GM18508 (cell line): ENCODE measurements at regions not wholly inside any gene's neighbourhood (a gene's known extent, or its start where the extent isn't known, plus 50 kb on each side); places are given as distances from the start of the nearest gene placed in this dataset.

Experiments
- ATAC-seq: cut with Tn5 transposase; IDR thresholded peaks from one replicate; pipeline ENCODE4 v1.9.1; 2021; ENCODE audit warnings: moderate number of reproducible peaks; ENCODE audit not compliant: insufficient read depth, unreplicated experiment

DNA sequence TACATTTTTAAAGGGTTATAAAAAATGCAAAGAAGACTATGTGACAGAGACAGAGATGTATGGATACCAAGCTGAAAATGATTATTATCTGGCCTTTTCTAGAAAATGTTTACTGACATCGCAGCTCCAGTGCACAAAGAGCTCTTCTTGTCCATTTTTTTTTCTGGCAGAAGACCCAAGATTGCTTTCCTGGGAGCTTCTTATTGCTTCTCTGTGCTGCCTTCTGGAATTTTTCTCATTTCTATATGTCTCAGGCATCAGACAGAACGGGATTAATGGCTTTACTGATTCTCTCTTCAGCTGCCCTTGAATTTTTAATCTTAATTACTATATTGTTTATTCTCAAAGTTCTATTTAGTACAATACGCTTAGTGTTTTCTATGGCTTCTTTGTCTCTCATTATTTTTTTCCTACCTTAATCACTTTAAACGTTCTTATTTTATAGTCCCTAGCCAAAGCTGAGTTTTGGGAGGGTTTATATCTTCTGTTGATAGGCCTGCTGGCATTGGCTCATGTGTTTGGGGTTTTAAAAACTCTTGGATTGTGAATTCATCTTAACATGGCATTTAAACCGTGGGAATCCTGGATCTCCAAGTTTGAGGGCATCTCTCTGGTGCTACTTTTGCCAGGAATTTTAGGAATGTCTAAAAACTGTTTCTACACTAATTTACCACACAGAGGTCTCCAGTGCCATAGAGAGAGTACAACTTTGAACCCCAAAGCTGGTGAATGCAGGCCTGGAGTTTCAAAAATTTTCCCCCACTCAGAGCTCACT, 138.9 kb upstream of the LNX1 start:
- ATAC-seq: no peak

DNA sequence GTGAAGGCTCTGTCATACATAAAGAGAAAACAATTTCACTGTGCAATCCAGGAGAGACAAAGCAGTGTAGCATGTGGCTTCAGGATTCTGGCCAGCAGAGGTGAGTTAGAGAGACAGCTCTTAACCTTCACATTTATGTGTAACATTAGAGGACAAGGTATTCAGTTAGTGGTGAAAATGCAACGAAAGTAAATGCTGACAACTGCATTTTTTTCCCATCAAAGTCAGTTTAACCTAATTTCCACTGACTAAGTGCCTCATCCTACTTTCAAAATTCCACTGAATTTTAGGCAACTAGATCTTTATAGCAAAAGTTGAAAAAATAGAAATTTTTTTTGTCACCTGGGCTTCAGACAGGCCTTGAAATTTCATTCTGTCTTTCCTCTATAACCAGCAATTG, 130.8 kb upstream of the LNX1 start:
- ATAC-seq: no peak

DNA sequence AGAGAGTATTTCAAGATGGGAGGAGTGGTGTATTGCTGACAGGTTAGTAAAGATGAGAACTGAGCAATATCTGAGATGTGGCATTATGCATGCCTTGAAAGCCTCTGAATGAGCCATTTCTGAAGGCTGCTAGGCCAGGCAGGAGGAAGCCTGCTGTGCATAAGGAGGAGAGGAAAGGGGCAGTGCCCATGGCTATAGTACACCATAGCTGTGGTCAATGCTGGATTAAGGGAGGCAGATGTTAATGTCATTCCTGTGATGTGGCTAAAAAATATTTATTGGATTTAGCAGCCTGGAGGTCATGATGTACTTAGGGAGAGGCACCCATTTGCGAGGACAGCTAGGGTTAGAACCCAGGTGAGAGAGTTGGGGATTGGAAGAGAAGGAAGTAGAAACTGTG, 130.0 kb upstream of the LNX1 start:
- no peak for ATAC-seq

DNA sequence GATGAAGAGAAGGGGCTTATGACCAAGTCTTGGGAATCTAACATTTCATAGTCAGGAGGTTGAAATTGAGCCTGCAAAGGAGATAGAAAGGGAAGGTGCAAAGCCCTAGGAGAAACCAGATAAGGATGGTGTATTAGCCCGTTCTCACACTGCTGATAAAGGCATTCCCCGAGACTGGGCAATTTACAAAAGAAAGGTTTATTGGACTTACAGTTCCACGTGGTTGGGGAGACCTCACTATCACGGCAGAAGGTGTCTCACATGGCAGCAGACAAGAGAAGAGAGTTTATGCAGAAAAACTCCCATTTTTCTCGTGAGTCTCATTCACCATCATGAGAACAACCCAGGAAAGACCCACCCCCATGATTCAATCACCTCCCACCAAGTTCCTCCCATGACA, 129.5 kb upstream of the LNX1 start:
- ATAC-seq: no peak

DNA sequence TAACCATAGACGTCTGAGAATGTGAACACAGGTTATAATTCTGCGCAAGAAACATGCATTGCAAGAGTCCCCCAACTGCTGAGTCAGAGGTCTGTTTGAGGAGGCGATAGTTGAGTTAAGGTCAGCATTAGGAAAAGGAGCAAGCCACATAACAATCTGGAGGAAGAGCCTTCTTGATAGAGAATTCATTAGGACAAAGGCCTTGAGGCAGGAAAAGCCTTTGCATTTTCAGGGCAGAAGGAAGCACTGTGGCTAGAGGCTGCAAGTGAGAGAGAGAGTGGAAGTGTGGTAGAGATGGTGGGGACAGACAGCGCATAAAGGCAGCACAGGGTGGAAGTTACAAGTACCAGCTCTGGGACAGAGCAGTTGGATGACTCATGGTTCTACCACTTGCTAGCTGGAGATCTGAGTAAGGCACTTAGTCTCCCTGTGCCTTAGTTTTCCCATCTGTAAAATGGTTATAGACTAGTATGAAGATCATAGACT, 125.8 kb upstream of the LNX1 start:
- no peak for ATAC-seq

DNA sequence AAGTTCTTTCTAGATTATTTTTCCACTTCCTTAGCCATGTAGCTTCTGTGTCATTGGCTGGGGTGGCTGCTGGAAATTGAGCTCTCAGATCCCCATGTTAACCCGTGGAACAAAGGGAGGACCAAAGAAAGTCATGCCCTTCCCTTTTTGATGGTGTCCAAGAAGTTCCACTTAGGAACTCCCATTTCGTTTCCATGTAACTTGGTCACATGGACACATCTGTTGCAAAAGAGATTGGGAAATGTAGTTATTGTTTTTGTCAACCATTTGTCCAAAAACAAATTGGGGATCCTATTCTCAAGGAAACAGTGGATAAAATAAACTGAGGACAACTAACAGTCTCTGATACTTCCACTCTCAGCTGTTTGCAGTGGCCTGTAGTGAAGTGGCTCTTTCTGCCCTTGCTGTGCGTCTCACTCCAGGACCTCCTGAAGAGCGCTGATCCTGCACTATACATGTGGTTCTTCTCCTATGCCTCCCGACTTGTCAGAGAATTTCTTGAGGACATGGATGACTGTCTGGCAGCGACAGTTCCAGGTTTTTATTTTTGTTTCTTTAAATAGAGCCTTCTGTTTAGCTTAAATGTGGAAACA, 125.3 kb upstream of the LNX1 start:
- no peak for ATAC-seq

DNA sequence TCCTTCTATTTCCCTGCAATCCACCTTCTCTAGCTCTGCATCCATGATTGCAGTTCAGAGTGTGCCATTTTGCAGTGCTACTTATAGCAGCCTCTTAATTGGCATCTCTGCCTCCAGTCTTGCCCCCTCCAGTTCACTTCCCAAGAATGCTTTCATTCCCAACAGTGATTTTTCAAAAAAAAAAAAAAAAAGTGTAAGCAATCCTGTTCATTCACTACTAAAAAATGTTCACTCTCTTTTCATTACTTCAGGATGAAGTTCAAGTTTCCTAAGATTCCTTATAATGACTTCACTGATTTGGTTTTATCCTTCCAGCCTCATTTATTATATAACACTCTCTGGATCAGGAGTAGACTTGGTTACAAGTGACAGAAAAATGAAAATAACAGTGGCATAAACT, 124.7 kb upstream of the LNX1 start:
- ATAC-seq: no peak

DNA sequence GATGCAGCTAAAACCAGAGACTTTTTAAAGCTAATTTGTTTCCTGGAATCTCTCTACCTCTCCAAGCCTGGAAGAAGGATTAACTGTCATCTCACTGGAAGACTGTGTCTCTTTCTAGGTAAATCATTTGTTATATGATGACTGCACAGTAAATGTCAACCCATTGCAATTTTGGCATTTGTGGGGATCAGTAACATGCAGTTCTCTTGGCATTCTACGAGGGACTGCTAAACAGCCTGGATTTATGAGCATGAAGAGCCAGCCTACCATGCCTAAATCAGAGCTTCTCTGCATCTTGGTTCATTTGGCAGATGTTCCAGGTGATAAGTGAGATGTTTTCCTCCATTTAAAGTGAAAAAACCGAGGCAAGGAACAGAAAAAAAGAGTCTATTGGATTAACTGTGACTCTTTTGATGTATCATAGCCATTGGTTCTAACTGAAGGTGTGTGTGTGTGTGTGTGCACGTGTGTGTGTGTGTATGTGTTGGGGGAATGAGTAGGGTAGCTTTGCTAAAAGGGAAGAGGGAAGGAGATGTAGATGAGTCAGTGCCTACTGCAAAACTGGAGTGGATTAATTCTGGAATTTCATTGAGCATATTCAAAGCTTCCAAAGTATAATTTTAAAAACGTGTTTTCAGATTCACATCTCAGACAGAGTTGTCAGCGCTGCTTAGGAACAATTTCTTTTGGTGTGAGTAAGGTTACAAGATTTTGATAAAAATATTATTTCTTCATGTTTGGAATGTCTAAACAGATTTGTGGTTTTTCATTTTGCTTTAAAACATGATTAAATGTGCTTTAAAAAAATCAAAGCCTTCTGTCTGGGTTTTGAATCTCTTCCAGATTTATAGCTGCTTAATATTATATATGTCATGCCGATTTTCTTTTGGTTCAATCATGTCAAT, 123.2 kb upstream of the LNX1 start:
- no peak for ATAC-seq

DNA sequence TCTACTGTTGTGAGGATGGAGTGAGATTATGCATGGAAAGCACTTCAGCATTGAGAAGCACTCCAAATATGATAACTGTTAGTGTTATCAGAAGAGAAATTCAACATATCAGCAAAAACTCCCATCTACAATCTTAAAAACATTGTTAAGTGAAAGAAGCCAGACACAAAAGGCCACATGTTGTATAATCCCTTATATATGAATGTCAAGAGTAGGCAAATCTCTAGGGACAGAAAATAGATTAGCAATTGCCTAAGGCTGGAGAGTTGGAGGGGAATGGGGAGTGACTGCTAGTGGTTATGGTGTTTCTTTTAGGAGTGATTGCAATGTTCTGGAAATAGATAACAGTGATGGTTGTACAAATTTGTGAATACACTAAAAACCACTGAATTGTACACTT, 122.5 kb upstream of the LNX1 start:
- no peak for ATAC-seq

DNA sequence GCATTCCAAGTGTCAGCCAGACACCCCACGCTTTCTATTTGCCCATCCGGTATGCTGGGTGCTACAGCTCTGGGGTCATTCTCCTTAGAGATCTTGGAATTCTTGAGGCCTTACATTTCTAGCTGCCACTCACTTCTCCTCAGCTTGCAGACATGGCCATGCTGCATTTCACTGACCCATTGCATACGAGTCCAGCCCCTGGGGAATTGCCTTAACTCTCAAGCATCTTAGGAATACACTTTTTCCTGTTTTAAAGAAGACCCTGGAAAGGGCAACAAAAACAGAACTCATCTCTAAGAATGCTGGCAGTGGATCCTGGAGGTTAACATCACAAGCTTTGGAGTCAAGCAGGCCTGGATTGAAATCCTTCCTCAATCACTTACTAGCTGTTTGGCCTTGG, 122.0 kb upstream of the LNX1 start:
- ATAC-seq: no peak

DNA sequence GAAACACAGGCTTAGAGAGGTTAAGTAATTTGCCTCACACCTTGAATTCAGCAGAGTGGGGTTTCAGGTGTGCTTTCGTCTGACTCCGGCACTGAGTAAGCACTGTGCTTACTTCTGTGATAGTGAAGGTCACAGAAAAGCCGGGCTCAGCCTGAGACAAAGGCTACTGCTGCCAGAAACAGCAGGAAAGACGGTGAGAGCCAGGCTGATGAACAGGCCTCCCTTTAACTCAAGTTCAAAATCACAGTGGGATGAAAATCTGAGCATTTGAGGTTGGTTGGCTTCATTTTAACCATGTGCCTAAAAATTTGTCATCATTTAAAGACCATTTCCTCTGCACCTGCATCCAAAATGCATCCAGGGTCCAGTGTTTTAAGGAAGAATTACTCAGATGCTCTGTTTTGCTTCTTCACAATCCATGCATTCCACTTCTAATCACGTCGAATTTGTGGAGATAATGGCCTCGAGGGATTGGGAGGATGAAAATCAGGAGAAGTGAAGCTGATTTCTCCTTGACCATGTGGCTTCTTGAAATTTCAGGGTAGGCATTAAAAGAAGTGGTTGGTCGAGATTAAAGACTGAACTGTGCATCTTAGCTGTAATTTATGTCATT, 121.2 kb upstream of the LNX1 start:
- no peak for ATAC-seq

DNA sequence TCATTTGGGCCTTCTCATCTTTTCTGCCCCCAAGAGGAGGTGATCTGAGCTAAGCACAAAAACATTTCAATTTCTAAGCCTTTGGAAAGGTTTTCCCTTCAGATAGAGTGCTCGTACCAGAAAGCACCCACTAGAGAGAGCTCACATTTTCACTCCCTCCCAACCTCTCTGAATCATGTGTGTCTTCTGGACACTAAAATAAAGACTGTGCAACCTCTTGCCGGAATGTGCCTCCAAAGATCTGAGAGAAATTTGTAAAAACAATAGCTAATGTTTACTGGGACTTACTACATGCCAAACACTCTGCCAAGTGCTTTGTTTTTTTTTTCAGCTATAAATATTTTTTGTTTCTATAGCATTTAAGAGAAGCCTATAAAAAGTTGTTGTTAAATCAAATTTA, 120.6 kb upstream of the LNX1 start:
- ATAC-seq: no peak

DNA sequence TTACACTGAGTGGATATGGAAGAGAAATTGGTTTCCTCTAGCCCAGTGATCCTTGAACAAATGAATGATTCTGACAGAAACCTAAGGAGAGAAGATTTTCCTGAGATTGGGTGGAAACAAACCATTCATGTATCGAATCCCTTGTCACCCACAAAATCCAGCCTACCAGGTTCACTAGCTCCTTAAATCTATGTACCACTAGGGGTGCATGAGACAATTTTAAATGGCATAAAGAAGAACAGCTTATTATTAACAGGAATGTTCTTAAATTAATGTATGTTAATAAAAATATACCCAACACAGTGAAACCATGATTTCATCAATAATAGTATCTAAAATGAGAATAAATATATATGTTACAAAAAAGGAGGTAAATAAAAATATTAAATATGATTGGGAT, 118.4 kb upstream of the LNX1 start:
- ATAC-seq: no peak

DNA sequence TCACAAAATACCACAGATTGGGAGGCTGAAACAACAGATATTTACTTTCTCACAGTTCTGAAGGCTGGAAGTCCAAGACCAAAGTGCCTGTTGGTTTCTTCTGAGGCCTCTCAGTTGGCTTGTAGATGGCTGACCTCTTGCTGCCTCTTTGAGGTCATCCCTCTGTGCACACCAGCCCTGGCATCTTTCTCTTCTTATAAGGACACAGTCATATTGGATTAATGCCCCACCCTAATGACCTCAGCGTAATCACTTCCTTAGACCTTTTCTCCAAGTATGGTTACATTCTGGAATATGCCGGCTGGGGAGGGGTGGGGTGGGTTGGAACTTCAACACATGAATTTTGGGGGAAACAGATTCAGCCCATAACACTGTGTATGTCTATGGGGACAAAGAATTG, 116.2 kb upstream of the LNX1 start:
- no peak for ATAC-seq

DNA sequence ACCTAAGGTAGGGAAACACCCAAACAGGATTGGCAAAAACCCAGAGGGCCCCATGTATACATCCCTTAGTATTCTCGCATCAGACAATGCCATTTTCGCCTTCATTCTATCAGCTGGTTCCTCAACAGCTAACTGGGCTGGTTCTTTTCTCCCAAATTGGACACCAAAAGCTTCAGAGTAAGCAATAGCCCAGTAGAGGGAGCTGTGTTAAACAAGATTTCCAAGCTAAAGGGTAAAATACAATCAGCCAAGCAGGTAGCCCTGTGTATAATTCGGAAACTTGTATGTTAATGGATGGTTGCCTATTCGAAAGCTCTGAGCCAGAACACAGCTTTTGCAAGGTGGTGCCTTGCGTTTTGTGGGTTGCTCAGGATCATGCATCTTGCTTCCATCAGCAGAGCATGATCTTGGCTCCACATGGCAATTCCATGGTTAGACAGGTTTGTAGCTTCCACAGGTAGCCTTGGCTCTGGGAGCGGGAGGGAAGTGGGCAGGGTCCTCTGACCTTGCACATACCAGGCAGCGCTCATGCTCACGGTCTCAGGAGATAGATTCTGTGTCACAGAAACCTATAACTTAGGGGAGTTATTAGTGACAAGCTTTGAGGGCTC, 115.2 kb upstream of the LNX1 start:
- ATAC-seq: no peak

DNA sequence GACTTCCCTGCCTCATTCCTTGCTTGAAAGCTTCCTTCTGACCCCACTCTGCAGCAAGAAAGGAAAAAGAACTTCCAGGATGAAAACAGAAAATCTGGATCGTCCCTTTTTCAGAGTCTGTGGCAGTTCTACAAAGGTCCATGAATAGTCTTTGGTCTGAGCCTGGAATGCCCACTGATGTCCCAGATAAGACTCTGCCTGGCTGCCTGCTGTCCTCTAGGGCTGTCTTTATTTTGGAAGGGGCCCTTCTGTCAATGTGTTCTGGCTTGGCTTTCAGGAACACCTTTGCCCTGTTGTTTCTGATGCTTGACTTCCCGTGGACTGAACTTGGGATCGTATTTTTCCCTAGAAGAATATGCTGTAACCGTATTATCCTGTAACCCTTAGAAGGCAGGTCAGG, 114.7 kb upstream of the LNX1 start:
- ATAC-seq: no peak

DNA sequence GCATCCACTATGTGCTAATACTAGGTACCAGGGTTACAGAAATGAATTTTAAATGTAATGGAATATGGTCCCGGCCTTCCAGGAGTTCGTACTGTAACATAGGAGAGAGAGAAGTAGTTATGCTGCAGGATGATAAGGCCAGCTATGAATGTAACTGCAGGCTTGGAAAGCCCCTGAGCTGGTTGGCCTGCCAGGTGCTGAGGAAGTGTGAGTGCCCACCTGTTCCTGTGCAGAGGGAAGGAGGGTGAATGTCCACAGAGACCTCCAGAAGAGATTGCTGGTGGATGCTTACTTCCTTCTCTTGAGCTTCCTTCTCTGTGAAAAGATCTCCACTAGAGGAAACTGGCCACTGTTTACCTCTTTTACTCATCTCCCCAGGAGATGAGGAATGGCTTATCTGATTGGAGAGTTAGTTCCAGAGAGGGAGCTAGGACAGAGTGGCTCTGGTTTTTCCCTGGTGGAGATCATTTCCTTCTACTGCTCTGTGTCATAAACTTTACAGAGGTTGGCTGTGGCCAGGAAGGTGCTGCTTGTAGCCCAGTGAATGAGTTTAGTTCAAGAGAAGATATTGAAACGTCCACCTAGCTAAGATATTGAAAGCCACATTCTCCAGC, 114.0 kb upstream of the LNX1 start:
- no peak for ATAC-seq

DNA sequence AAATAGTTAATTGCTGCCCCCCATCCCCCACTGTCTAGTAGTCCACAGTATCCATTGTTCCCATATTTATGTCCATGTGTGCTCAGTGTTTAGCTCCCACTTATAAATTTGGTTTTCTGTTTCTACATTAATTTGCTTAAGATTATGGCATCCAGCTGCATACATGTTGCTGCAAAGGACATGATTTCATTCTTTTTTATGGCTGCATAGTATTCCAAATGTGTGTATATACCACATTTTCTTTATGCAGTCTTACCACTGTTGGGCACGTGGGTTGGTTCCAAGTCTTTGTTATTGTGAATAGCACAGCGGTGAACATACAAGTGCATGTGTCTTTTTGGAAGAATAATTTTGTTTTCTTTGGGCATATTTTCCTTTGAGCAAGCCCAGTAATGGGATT, 113.0 kb upstream of the LNX1 start:
- no peak for ATAC-seq

DNA sequence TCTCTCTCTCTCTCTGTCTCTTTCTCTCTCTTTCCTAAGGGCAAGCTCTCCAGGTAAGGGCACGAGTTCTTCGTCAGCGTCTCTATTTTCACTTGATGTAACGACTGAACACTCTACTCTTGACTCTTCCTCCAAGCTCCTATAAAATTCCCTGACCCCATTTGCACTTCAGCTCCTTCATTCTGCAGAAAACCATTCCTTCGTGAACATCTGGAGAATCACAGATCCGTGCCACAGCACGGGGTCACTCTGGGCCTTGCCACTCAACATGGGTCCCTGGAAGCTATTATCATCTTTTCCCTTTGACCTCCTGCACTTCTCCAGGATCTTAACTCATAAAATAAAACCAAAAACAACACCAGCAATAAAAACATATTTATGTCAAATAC, 112.0 kb upstream of the LNX1 start:
- no peak for ATAC-seq
